ENCODE measurements at regions not wholly inside any gene's neighbourhood (a gene's known extent, or its start where the extent isn't known, plus 50 kb on each side); places are given as distances from the start of the nearest gene placed in this dataset.
"Not testable (repeated sequence)": the region's sequence is repeated elsewhere in the genome, so short reads cannot be mapped to it uniquely, and the experiment has no call there.

DNA sequence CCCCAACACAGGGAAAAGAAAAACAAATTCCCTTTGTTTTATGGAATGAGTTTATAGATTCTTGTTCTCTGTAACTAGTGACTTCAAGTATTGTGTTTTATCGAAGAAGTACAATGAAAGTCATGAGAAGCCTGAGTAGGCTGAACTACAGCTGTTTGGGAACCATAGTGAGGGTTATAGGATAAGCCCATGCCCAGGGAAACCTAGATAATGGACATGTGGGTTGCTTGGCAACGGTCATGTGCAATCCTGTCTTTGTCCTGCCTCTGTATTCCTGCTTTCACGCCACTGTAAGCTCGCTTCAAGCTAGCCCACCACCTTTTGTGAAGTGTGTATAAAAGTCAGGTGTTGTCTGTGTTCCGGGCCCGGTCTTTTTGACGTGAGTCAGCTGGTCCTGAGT lies 4152.6 kb upstream of the TPTE start:
- TF ChIP-seq, protein P1, sequence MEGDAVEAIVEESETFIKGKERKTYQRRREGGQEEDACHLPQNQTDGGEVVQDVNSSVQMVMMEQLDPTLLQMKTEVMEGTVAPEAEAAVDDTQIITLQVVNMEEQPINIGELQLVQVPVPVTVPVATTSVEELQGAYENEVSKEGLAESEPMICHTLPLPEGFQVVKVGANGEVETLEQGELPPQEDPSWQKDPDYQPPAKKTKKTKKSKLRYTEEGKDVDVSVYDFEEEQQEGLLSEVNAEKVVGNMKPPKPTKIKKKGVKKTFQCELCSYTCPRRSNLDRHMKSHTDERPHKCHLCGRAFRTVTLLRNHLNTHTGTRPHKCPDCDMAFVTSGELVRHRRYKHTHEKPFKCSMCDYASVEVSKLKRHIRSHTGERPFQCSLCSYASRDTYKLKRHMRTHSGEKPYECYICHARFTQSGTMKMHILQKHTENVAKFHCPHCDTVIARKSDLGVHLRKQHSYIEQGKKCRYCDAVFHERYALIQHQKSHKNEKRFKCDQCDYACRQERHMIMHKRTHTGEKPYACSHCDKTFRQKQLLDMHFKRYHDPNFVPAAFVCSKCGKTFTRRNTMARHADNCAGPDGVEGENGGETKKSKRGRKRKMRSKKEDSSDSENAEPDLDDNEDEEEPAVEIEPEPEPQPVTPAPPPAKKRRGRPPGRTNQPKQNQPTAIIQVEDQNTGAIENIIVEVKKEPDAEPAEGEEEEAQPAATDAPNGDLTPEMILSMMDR (IDR thresholded peaks at IDR 0.05; ENCODE audit: low read length) = not testable (repeated sequence)
- TF ChIP-seq EZH2 (IDR thresholded peaks at IDR 0.05; ENCODE audit: borderline replicate concordance, low read length) = not testable (repeated sequence)
